IMR-90 (cell line): ENCODE measurements at regions not wholly inside any gene's neighbourhood (a gene's known extent, or its start where the extent isn't known, plus 50 kb on each side); places are given as distances from the start of the nearest gene placed in this dataset.

Source experiments
- CEBPB ChIP-seq: IDR thresholded peaks from 2 replicates; pipeline ENCODE4 v1.6.1; 2012; ENCODE audit warnings: low read depth, low read length, improper control_type of control experiment
- CHD1 ChIP-seq: IDR thresholded peaks from 2 replicates; pipeline ENCODE4 v1.6.1; 2012; ENCODE audit warnings: low read depth, low read length, improper control_type of control experiment
- ELK1 ChIP-seq: fragments of 150-350 bp; IDR thresholded peaks from 2 replicates; pipeline ENCODE4 v1.6.1; 2016; ENCODE audit warnings: low read depth, mild to moderate bottlenecking, low read length, moderate library complexity, borderline replicate concordance
- FOS ChIP-seq: fragments of 150-350 bp; IDR thresholded peaks from 2 replicates; pipeline ENCODE4 v1.6.1; 2016; ENCODE audit warnings: low read depth, low read length
- MAFK ChIP-seq: IDR thresholded peaks from 2 replicates; pipeline ENCODE4 v1.6.1; 2012; ENCODE audit warnings: low read depth, low read length, improper control_type of control experiment
- POLR2A ChIP-seq: IDR thresholded peaks from 2 replicates; pipeline ENCODE4 v1.6.1; 2012; ENCODE audit warnings: mild to moderate bottlenecking, low read depth, low read length
- RAD21 ChIP-seq: IDR thresholded peaks from 2 replicates; pipeline ENCODE4 v1.6.1; 2012; ENCODE audit warnings: low read length, improper control_type of control experiment
- RCOR1 ChIP-seq: IDR thresholded peaks from 2 replicates; pipeline ENCODE4 v1.6.1; 2012; ENCODE audit warnings: mild to moderate bottlenecking, low read length, improper control_type of control experiment; ENCODE audit not compliant: insufficient replicate concordance
- RFX5 ChIP-seq: IDR thresholded peaks from 2 replicates; pipeline ENCODE4 v1.8.0; 2012; ENCODE audit warnings: low read depth, mild to moderate bottlenecking, low read length, moderate library complexity
- SMC3 ChIP-seq: fragments of 150-350 bp; IDR thresholded peaks from 2 replicates; pipeline ENCODE4 v1.6.1; 2016; ENCODE audit warnings: low read depth, mild to moderate bottlenecking, antibody characterized with exemption, low read length, moderate library complexity
- USF2 ChIP-seq: fragments of 150-350 bp; IDR thresholded peaks from 2 replicates; pipeline ENCODE4 v1.6.1; 2017; ENCODE audit warnings: mild to moderate bottlenecking, antibody characterized with exemption, low read length, low read depth
- TF ChIP-seq, protein P1 (sequence below): conservative IDR thresholded peaks from 2 replicates; pipeline ENCODE4 v1.5.1; 2012; ENCODE audit warnings: mild to moderate bottlenecking, low read depth, low read length, improper control_type of control experiment

GRCh38 chr1:29984862-29985605, 738.4 kb downstream of the MATN1 start:
- no peak for TF ChIP-seq POLR2A
- TF ChIP-seq, protein P1, sequence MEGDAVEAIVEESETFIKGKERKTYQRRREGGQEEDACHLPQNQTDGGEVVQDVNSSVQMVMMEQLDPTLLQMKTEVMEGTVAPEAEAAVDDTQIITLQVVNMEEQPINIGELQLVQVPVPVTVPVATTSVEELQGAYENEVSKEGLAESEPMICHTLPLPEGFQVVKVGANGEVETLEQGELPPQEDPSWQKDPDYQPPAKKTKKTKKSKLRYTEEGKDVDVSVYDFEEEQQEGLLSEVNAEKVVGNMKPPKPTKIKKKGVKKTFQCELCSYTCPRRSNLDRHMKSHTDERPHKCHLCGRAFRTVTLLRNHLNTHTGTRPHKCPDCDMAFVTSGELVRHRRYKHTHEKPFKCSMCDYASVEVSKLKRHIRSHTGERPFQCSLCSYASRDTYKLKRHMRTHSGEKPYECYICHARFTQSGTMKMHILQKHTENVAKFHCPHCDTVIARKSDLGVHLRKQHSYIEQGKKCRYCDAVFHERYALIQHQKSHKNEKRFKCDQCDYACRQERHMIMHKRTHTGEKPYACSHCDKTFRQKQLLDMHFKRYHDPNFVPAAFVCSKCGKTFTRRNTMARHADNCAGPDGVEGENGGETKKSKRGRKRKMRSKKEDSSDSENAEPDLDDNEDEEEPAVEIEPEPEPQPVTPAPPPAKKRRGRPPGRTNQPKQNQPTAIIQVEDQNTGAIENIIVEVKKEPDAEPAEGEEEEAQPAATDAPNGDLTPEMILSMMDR = no peak
- no peak for TF ChIP-seq SMC3
- TF ChIP-seq RCOR1 = no peak
- TF ChIP-seq RFX5 = no peak
- TF ChIP-seq FOS = no peak
- TF ChIP-seq USF2 = no peak
- no peak for TF ChIP-seq CHD1
- no peak for TF ChIP-seq ELK1
- TF ChIP-seq RAD21 = no peak
- TF ChIP-seq CEBPB = no peak
- no peak for TF ChIP-seq MAFK
